Cardiac muscle cell (in vitro differentiated cells and primary cell): ENCODE measurements at regions not wholly inside any gene's neighbourhood (a gene's known extent, or its start where the extent isn't known, plus 50 kb on each side); places are given as distances from the start of the nearest gene placed in this dataset.
"Not testable (repeated sequence)": the region's sequence is repeated elsewhere in the genome, so short reads cannot be mapped to it uniquely, and the experiment has no call there.

Experiments used
- DNase-seq, 2 donors: peaks; one replicate each; pipeline versions ENCODE4 v3.0.0 to v3.0.0-alpha.2; 2010 to 2017; ENCODE audit warnings: low read depth in 1 of 2, low spot score in 1 of 2
- H3K27ac ChIP-seq: fragments of 200-600 bp; sonication (generic); 2 replicates; pipeline ENCODE4 v1.5.1; 2016
- H3K27me3 ChIP-seq: fragments of 200-600 bp; sonication (generic); 2 replicates; pipeline ENCODE4 v1.6.0; 2016; ENCODE audit warnings: control low read depth
- H3K36me3 ChIP-seq: fragments of 200-600 bp; sonication (generic); 2 replicates; pipeline ENCODE4 v1.5.1; 2016; ENCODE audit warnings: control low read depth
- H3K4me1 ChIP-seq: fragments of 200-600 bp; sonication (generic); 2 replicates; pipeline ENCODE4 v1.8.1; 2017; ENCODE audit warnings: low read depth, mild to moderate bottlenecking, mixed run types
- H3K4me3 ChIP-seq: fragments of 200-600 bp; sonication (generic); 2 replicates; pipeline ENCODE4 v1.5.1; 2016; ENCODE audit warnings: mild to moderate bottlenecking
- H3K9me3 ChIP-seq: fragments of 200-600 bp; sonication (generic); 2 replicates; pipeline ENCODE4 v1.5.1; 2017; ENCODE audit warnings: low read depth, mild to moderate bottlenecking, control low read depth
- TF ChIP-seq, protein P1 (sequence below): IDR thresholded peaks from 2 replicates; pipeline ENCODE4 v1.5.1; 2012; ENCODE audit warnings: low read depth, mild to moderate bottlenecking, low read length

GRCh38 chr2:184162426-184162825, 435.9 kb upstream of the ZNF804A start:
- TF ChIP-seq, protein P1, sequence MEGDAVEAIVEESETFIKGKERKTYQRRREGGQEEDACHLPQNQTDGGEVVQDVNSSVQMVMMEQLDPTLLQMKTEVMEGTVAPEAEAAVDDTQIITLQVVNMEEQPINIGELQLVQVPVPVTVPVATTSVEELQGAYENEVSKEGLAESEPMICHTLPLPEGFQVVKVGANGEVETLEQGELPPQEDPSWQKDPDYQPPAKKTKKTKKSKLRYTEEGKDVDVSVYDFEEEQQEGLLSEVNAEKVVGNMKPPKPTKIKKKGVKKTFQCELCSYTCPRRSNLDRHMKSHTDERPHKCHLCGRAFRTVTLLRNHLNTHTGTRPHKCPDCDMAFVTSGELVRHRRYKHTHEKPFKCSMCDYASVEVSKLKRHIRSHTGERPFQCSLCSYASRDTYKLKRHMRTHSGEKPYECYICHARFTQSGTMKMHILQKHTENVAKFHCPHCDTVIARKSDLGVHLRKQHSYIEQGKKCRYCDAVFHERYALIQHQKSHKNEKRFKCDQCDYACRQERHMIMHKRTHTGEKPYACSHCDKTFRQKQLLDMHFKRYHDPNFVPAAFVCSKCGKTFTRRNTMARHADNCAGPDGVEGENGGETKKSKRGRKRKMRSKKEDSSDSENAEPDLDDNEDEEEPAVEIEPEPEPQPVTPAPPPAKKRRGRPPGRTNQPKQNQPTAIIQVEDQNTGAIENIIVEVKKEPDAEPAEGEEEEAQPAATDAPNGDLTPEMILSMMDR: no peak
- no peak for DNase-seq
- Histone ChIP-seq H3K36me3 (no peaks in the 10 kb centered on the region), H3K9me3 (no peaks in the 10 kb centered on the region), H3K27ac (no peak overlapping the region), H3K27me3 (no peaks in the 10 kb centered on the region), H3K4me1 (no peaks in the 10 kb centered on the region), H3K4me3 (no peak overlapping the region)

DNA sequence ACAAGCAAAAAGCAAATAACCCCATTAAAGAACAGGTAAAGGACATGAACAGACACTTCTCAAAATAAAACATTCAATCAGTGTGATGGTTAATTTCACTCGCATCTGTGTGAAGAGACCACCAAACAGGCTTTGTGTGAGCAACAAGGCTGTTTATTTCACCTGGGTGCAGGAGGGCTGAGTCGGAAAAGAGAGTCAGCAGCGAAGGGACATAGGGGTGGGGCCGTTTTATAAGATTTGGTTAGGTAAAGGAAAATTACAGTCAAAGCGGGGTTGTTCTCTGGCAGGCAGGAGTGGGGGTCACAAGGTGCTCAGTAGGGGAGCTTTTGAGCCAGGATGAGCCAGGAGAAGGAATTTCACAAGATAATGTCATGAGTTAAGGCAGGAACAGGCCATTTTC, 429.5 kb upstream of the ZNF804A start:
- H3K4me1 ChIP-seq, H3K27ac ChIP-seq, H3K4me3 ChIP-seq, DNase-seq, H3K36me3 ChIP-seq, H3K9me3 ChIP-seq, H3K27me3 ChIP-seq: not testable (repeated sequence)

DNA sequence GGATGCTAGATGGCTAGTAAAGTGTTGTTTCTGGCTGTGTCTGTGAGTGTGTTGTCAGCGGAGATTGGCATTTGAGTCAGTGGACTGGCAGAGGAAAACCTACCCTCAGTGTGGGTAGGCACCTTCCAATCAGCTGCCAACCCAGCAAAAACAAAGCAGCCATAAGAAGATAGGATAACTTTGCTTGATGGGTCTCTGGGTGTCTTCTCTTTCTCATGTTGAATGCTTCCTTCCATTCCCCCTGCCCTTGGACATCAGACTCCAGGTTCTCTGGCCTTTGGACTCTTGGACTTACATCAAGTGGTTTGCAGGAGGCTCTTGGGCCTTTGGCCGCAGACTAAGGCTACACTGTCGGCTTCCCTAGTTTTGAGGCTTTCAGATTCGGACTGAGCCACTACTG, 429.0 kb upstream of the ZNF804A start:
- Histone ChIP-seq H3K9me3 (no peaks in the 10 kb centered on the region), H3K36me3 (no peaks in the 10 kb centered on the region), H3K27ac (no peak overlapping the region), H3K27me3 (no peaks in the 10 kb centered on the region), H3K4me1 (peaks cover 4% of the 10 kb centered on the region), H3K4me3 (no peak overlapping the region)
- DNase-seq: no peak
- TF ChIP-seq, protein P1: no peak

DNA sequence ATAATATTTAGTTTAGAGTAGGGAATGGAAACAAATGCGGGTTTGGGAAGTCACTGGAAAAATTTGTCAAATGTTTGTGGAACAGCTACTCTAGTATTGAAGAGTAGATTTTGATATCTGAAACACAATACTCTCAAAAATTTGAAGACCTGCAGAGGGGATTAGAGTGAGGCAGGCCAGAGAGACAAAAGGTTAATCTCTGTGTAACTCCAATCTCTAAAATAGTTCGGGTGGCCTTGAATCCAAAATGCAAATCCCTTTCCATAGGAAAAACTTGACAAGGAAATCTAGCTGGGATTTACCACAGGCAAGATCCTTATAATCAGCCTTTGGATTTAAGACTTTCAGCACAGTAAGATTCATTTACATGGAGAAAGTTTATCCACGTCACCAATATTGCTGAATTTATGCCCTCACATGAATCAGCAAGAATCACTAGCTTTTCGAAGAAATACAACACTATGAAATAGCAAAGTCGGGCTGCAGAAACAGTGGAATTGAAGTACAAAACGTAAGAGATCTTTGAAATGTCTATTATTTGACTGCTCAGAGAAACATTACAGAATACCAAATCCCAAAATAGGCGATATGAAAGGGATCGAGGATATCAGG, 423.7 kb upstream of the ZNF804A start:
- Histone ChIP-seq H3K36me3 (no peaks in the 10 kb centered on the region), H3K27ac (no peak overlapping the region), H3K27me3 (no peaks in the 10 kb centered on the region), H3K4me3 (no peak overlapping the region), H3K9me3 (no peaks in the 10 kb centered on the region), H3K4me1 (peaks cover 4% of the 10 kb centered on the region)
- TF ChIP-seq, protein P1: no peak
- DNase-seq: no peak

- no peaks in the 10 kb centered on the region for H3K27me3 ChIP-seq
- H3K27ac ChIP-seq: no peak overlapping the region
- H3K4me3 ChIP-seq: no peak overlapping the region
- no peaks in the 10 kb centered on the region for H3K4me1 ChIP-seq
- no peaks in the 10 kb centered on the region for H3K36me3 ChIP-seq
- TF ChIP-seq, protein P1: no peak
- DNase-seq: no peak
- no peaks in the 10 kb centered on the region for H3K9me3 ChIP-seq
Measured at GRCh38 chr2:184178229-184178628, 420.1 kb upstream of the ZNF804A start.

DNA sequence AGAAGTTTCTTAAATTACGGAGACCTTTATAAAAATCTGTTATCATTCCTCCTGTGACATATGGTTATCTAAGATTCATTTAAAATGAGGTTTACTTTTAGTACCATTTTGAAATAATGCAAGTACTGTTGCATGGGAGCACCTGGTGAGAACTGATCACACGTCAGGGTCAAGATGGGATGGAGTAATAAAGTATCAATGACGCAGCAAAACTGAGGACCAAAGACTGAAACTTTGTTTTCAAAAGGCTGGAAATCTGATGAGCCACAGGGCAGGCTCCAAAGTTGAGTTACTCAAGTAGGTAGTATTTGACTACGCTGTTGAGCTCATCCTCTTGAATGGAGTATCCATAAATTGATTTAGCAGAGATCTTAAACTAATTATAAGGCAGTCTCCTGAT, 411.9 kb upstream of the ZNF804A start:
- TF ChIP-seq, protein P1: no peak
- no peaks in the 10 kb centered on the region for H3K27me3 ChIP-seq
- H3K4me1 ChIP-seq: no peaks in the 10 kb centered on the region
- no peak overlapping the region for H3K27ac ChIP-seq
- no peak for DNase-seq
- H3K9me3 ChIP-seq: no peaks in the 10 kb centered on the region
- H3K4me3 ChIP-seq: no peak overlapping the region
- H3K36me3 ChIP-seq: no peaks in the 10 kb centered on the region
